Lung (tissue), 11 donors: ENCODE measurements at regions not wholly inside any gene's neighbourhood (a gene's known extent, or its start where the extent isn't known, plus 50 kb on each side); places are given as distances from the start of the nearest gene placed in this dataset.

ENCODE experiments used
- ATAC-seq: fragments of 200-7000 bp; cut with Tn5 transposase; one replicate; pipeline ENCODE4 v1.9.1; 2020; ENCODE audit warnings: moderate number of reproducible peaks; ENCODE audit not compliant: insufficient read depth, low FRiP score
- DNase-seq, 3 donors: peaks; one replicate each; pipeline ENCODE4 v3.0.0-alpha.2; 2013 to 2017
- H3K27ac ChIP-seq, 2 donors: one replicate each; pipeline ENCODE4 v1.5.1; 2013; ENCODE audit warnings: mild to moderate bottlenecking in 2 of 2, moderate library complexity in 2 of 2, control low read depth in 1 of 2, inconsistent platforms in 1 of 2, low read depth in 1 of 2, low read length in 1 of 2
- H3K27me3 ChIP-seq, 3 donors: one replicate each; pipeline ENCODE4 v1.5.1; 2013; ENCODE audit warnings: low read length in 2 of 3; ENCODE audit not compliant: control insufficient read depth in 3 of 3, insufficient read depth in 3 of 3
- H3K36me3 ChIP-seq, 4 donors: one replicate each; pipeline ENCODE4 v1.5.1; 2013; ENCODE audit warnings: low read length in 4 of 4, mild to moderate bottlenecking in 1 of 4, moderate library complexity in 1 of 4; ENCODE audit not compliant: control insufficient read depth in 4 of 4, insufficient read depth in 4 of 4
- H3K4me1 ChIP-seq, 5 donors: one replicate each; pipeline ENCODE4 v1.5.1; 2013; ENCODE audit warnings: low read length in 5 of 5, mild to moderate bottlenecking in 2 of 5, moderate library complexity in 1 of 5; ENCODE audit not compliant: control insufficient read depth in 5 of 5, insufficient read depth in 5 of 5
- H3K4me3 ChIP-seq: one replicate; pipeline ENCODE4 v1.5.1; 2013; ENCODE audit warnings: mild to moderate bottlenecking, control low read depth, moderate library complexity
- H3K9ac ChIP-seq, 2 donors: one replicate each; pipeline ENCODE4 v1.5.1; 2013; ENCODE audit warnings: low read length in 2 of 2, control low read depth in 1 of 2; ENCODE audit not compliant: insufficient read depth in 1 of 2
- H3K9me3 ChIP-seq, 4 donors: one replicate each; pipeline ENCODE4 v1.5.1; 2013; ENCODE audit warnings: low read length in 3 of 4, mild to moderate bottlenecking in 1 of 4, moderate library complexity in 1 of 4; ENCODE audit not compliant: control insufficient read depth in 4 of 4, insufficient read depth in 3 of 4
- WGBS, 2 donors: extraction: QIAGEN DNeasy Blood & Tissue Kit; methylation state at CpG; one replicate each; pipeline ENCODE4 v1.1.7; 2013; 5-methylcytosine and 5-hydroxymethylcytosine counted together
- TF ChIP-seq, protein P1 (sequence below): IDR thresholded peaks from 2 replicates; pipeline ENCODE4 v1.5.1; 2012; ENCODE audit warnings: mild to moderate bottlenecking; ENCODE audit errors: control extremely low read depth, extremely low read depth
- donor health status: control.
- donor health status: control.
- donor health status: Bipolar disorder and iron deficiency.
- donor health status: healthy.
- donor health status: DM: yes; HTN: yes; CAD: no.

DNA sequence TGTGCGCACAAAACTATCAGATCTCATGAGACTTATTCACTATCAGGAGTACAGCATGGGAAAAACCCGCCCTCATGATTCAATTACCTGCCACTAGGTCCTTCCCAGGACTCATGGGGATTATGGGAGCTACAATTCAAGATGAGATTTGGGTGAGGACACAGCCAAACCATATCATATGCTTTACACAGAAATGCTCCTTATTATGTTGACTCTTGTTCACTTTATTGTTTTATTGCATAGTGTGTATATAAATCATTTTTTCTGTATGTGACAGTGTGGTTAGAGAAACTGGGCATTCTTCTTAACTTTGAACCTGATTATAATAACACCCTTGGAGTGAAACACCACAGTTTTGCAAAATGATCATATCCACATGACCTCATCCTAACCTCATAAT lies 212.8 kb upstream of the TNRC6C start:
- Histone ChIP-seq H3K9me3 (peaks cover 0 to 4% (median 0%) of the 10 kb centered on the region in 4 donors), H3K4me1 (peaks cover 0 to 6% (median 0%) of the 10 kb centered on the region in 5 donors), H3K27ac (no peak overlapping the region), H3K36me3 (no peaks in the 10 kb centered on the region), H3K4me3 (no peak overlapping the region), H3K9ac (no peak overlapping the region), H3K27me3 (no peaks in the 10 kb centered on the region)
- 96 to 98% methylated on average over 2 of the region's 2 CpGs for WGBS, 2 donors
- TF ChIP-seq, protein P1, sequence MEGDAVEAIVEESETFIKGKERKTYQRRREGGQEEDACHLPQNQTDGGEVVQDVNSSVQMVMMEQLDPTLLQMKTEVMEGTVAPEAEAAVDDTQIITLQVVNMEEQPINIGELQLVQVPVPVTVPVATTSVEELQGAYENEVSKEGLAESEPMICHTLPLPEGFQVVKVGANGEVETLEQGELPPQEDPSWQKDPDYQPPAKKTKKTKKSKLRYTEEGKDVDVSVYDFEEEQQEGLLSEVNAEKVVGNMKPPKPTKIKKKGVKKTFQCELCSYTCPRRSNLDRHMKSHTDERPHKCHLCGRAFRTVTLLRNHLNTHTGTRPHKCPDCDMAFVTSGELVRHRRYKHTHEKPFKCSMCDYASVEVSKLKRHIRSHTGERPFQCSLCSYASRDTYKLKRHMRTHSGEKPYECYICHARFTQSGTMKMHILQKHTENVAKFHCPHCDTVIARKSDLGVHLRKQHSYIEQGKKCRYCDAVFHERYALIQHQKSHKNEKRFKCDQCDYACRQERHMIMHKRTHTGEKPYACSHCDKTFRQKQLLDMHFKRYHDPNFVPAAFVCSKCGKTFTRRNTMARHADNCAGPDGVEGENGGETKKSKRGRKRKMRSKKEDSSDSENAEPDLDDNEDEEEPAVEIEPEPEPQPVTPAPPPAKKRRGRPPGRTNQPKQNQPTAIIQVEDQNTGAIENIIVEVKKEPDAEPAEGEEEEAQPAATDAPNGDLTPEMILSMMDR: no peak
- DNase-seq (no peak), ATAC-seq (no peak)

- Histone ChIP-seq H3K36me3 (no peaks in the 10 kb centered on the region), H3K27me3 (no peaks in the 10 kb centered on the region), H3K27ac (no peak overlapping the region), H3K9ac (no peak overlapping the region), H3K9me3 (peaks cover 0 to 4% (median 0%) of the 10 kb centered on the region in 4 donors), H3K4me1 (peaks cover 0 to 6% (median 0%) of the 10 kb centered on the region in 5 donors), H3K4me3 (no peak overlapping the region)
- ATAC-seq (no peak), DNase-seq (no peak)
- WGBS, 2 donors: 93 to 96% methylated on average over 8 of the region's 8 CpGs
- TF ChIP-seq, protein P1: no peak
Measured at GRCh38 chr17:77746393-77746792, 212.1 kb upstream of the TNRC6C start.

GRCh38 chr17:77746896-77747554 lies 211.5 kb upstream of the TNRC6C start:
- Histone ChIP-seq H3K36me3 (no peaks in the 10 kb centered on the region), H3K9ac (no peak overlapping the region), H3K27ac (no peak overlapping the region), H3K27me3 (no peaks in the 10 kb centered on the region), H3K4me3 (no peak overlapping the region), H3K9me3 (peaks cover 0 to 4% (median 0%) of the 10 kb centered on the region in 4 donors), H3K4me1 (peaks cover 0 to 6% (median 0%) of the 10 kb centered on the region in 5 donors)
- DNase-seq: no peak
- WGBS, 2 donors: 90% methylated on average over 8 of the region's 8 CpGs
- TF ChIP-seq, protein P1: no peak
- no peak for ATAC-seq

DNA sequence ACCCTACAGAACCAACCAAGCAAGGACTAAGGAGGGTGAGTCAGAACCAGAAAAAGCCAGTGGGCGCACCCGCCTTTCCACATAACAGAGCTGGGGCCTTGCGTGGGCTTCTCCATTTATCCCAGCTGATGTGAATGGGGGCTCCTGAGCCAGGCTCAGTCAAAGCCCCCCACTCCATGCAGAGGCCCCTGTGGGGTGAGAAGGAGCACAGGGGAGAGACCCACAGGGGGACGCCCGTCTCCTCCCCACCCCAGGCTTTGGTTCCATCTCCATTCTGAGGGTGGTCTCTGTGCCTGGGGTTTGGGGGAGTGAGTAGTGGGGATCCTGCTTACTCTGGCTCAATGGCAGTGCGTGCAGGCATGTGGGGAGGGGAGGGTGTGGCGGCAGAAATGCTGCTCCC lies 210.1 kb upstream of the TNRC6C start:
- no peaks in the 10 kb centered on the region for H3K36me3 ChIP-seq
- H3K4me1 ChIP-seq: peaks cover 0 to 6% (median 0%) of the 10 kb centered on the region in 5 donors
- no peak for ATAC-seq
- peaks cover 0 to 4% (median 0%) of the 10 kb centered on the region in 4 donors for H3K9me3 ChIP-seq
- no peaks in the 10 kb centered on the region for H3K27me3 ChIP-seq
- WGBS, 2 donors: 94 to 95% methylated on average over 7 of the region's 7 CpGs
- H3K9ac ChIP-seq: no peak overlapping the region
- no peak for DNase-seq
- no peak overlapping the region for H3K4me3 ChIP-seq
- TF ChIP-seq, protein P1: no peak
- H3K27ac ChIP-seq: no peak overlapping the region
